ENCODE measurements at regions not wholly inside any gene's neighbourhood (a gene's known extent, or its start where the extent isn't known, plus 50 kb on each side); places are given as distances from the start of the nearest gene placed in this dataset.

DNA sequence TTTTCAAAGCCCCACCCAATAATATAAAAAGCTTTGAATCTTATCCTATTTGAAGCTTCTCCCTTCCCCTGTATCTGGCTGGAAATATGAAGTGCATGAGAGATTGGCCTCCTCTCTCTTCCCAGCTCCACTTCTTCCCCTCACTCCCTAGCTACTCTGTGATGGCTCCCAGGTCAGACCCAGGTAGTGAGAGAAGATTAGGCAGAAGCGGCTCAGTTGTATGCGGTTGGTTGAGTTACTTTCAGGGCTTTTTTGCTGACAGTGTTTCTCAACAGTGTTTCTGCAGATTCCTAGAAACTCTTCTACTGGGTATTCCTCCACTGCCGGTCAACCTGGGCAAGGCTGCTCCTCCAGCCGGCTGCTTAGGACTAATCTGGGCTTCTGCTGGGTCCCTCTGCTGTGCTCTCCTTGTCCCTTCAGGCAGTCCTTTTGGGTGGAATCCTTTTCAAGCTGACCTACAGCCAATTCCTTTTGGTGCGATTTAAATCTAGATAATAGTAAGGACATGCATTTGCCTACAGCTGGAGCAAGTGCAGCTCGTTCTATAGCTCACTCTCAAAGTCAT, 87.4 kb upstream of the SLC7A11 start:
- TF ChIP-seq CTCF (IDR thresholded peaks at IDR 0.05; ENCODE audit: insufficient read depth, missing control alignments): no peak
- no peak for DNase-seq (ENCODE audit: insufficient read length, low spot score)
- FAIRE-seq: no peak

DNA sequence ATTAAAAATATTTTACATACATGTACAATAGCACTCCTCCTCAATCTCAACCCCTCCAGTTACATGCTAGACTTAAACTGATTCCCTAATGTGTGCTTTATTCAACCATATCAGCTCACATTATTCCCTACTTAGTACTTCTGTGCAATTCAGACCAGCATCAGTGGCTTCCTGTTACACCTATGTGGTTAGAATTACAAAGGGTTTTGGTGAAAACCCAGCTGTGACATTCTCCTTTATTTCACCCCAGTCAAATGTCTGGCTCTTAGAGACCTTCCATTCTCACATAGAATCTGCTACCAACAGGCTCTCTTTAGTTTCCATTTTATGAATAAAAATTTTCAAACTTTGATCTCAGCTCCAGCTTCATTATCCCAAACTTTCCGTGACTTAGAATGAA, 85.2 kb upstream of the SLC7A11 start:
- TF ChIP-seq CTCF (IDR thresholded peaks at IDR 0.05; ENCODE audit: insufficient read depth, missing control alignments): no peak
- FAIRE-seq: no peak
- no peak for DNase-seq (ENCODE audit: insufficient read length, low spot score)

GRCh38 chr4:138320831-138321230, 78.7 kb upstream of the SLC7A11 start:
- FAIRE-seq (no peak), DNase-seq (ENCODE audit: insufficient read length, low spot score) (no peak)
- no peak for TF ChIP-seq CTCF (IDR thresholded peaks at IDR 0.05; ENCODE audit: insufficient read depth, missing control alignments)

GRCh38 chr4:138320030-138320429, 77.9 kb upstream of the SLC7A11 start:
- no peak for FAIRE-seq

GRCh38 chr4:138317175-138317748, 75.1 kb upstream of the SLC7A11 start:
- FAIRE-seq: no peak
- TF ChIP-seq CTCF (IDR thresholded peaks at IDR 0.05; ENCODE audit: insufficient read depth, missing control alignments): no peak
- no peak for DNase-seq (ENCODE audit: insufficient read length, low spot score)

More at GRCh38 chr4:138320030-138320429, 77.9 kb upstream of the SLC7A11 start:
- TF ChIP-seq CTCF (IDR thresholded peaks at IDR 0.05; ENCODE audit: insufficient read depth, missing control alignments): no peak
- DNase-seq (ENCODE audit: insufficient read length, low spot score): no peak

DNA sequence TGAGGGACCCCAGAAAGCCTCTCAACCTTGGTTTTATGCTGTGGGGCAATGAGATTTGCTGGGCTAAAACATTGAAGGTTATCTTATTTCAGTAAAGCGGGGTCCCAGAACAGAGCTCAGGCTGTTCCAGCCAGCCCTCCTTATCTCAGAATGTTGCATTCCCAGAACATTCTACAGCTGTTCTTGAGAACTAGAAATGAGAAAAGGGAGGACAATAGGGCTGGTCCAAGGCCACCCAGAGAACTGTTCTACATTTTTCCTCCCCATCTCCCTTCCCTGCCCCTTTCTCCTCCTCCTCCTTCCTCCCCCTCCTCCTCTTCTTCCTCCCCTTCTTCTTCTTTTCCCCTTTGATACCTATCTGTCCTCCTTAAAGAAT, 70.4 kb upstream of the SLC7A11 start:
- no peak for TF ChIP-seq CTCF (IDR thresholded peaks at IDR 0.05; ENCODE audit: insufficient read depth, missing control alignments)
- no peak for FAIRE-seq

GRCh38 chr4:138311771-138312535, 69.8 kb upstream of the SLC7A11 start:
- FAIRE-seq (no peak), DNase-seq (ENCODE audit: insufficient read length, low spot score) (no peak)
- TF ChIP-seq CTCF (IDR thresholded peaks at IDR 0.05; ENCODE audit: insufficient read depth, missing control alignments): no peak

More for the DNA sequence above, 70.4 kb upstream of the SLC7A11 start:
- no peak for DNase-seq (ENCODE audit: insufficient read length, low spot score)
